Inferior parietal cortex (tissue), 1 donor: ENCODE measurements at regions not wholly inside any gene's neighbourhood (a gene's known extent, or its start where the extent isn't known, plus 50 kb on each side); places are given as distances from the start of the nearest gene placed in this dataset.

Source experiments
- DNase-seq: peaks from one replicate; pipeline ENCODE4 v3.0.0-alpha.2; 2016; ENCODE audit errors: extremely low spot score

DNA sequence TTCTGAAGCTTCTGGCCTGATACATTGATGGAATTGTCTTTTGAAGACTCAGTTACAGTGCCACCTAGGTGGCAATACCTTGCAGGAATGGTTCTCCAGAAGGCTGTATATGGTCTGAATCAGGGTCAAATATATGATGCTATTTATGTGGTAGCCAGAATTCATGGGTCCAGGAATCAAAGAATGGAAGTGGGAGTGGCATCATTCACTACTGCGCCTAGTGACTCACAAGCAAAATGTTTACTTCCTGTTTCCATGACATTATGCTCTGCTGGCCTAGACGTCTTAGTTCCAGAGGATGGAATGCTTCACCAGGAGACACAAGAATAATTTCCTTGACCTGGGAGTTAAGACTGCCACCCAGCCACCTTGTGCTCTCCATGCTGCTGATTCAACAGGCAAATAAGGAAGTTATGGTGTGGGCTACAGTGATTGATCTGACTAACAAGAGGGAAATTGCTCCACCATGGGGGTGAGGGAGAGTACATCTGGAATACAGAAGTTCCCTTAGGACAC lies 491.8 kb downstream of the ETS1 start:
- no peak for DNase-seq

DNA sequence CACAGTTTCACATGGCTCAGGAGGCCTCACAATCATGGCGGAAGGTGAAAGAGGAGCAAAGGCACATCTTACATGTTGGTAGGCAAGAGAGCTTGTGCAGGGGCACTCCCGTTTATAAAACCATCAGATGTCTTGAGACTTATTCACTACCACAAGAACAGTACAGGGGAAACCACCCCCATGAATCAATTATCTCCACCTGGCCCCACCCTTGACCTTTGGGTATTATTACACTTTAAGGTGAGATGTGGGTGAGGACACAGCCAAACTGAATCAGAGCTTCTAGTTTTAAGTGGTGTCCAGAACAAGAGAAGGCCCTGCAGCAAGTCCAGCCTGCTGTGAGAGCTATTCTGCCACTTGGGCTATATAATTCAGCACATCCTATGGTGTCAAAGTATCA lies 493.7 kb downstream of the ETS1 start:
- no peak for DNase-seq

DNA sequence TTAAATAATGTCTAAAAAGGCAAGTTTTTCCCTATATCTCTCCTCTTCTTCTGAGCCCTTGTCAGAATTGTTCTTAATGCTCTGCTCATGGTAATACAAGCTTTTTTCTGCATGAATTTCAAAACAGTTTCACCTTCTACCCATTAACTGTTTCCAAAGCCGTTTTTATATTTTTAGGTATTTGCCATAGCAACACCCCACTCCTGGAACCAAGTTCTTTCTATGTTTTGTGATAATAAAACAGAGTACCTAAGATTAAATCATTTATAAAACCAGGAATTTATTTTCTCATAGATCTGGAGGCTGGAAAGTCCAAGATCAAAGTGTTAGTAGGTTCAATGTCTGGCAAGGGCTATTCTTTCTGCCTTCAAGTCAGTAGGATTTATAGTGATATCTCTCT lies 497.4 kb downstream of the ETS1 start:
- DNase-seq, result no peak

DNA sequence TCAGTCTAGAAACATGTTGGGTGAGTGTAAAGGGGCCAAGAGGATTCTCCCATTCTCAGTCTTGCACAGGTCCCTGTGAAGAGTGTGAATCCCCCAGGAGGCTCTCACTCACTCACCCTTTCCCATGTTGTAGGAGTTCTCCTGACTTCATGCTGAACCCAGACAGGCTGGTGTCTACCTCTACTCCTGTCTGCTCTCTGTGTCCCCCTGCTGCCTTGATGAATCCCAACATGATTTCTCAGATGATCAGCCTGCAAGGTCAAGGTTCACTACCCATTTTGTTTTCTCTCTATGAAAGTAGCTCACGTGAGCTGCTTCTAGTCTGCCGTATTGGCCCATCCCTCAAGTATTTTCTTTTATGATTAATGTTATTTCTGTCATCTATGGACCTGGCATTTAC lies 500.6 kb downstream of the ETS1 start:
- DNase-seq, result no peak

DNA sequence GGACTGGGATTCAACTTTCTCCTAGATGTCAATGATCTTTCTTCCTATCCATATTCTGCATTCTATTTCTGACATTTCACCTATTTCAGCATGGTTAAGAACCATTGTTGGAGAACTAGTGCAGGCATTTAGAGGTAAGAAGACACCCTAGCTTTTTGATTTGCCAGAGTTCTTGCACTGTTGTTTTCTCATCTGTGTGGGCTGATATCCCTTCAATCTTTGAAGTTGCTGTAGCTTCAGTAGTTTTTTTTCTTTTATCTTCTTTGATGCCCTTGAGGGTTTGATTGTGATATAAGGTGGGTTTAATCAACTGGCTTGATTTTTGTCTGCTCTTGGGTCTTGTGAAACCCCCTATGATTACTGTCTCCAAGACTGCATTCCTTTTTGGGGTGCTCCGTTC lies 502.1 kb downstream of the ETS1 start:
- DNase-seq, result no peak

DNA sequence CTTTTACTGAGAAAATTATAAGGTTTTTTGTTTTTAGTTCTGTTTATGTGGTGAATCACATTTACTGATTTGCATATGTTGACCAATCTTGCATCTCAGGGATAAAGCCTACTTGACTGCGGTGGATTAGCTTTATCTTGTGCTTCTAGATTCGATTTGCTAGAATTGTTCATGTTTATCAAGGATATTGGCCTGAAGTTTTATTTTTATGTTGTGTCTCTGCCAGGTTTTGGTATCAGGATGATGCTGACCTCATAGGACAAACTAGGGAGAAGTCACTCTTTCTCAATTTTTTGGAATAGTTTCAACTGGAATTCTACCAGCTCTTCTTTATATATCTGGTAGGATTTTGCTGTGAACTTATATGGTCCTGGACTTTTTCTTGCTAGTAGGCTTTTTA lies 504.8 kb downstream of the ETS1 start:
- no peak for DNase-seq

DNA sequence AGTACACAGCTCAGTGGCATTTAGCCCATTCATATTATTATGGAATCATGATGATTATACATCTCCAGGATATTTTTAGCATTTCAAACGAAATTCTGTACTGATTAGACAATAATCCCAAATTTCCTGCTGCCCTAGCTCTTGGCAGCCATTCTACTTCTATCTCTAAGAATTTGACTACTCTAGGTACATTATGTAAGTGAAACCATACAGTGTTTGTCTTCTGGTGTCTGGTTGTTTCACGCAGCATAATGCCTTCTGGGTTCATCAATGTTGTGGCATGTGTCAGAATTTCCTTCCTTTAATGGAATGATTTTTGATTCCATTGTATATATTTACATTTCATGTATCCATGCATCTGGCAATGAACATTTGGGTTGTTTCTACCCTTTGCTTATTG lies 517.7 kb downstream of the ETS1 start:
- no peak for DNase-seq

DNA sequence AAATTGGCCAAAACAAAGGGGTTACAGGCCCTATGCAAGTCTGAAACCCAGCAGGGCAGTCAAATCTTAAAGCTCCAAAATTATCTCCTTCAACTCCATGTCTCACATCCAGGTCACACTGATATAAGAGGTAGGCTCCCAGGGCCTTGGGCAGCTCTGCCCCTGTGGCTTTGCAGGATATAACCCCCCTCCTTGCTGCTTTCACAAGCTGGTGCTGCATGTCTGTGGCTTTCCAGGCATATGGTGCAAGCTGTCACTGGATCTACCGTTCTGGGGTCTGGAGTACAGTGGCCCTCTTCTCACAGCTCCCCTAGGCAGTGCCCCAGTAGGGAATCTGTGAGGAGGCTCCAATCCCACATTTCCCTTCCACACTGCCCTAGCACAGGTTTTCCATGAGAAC lies 519.6 kb downstream of the ETS1 start:
- no peak for DNase-seq

DNA sequence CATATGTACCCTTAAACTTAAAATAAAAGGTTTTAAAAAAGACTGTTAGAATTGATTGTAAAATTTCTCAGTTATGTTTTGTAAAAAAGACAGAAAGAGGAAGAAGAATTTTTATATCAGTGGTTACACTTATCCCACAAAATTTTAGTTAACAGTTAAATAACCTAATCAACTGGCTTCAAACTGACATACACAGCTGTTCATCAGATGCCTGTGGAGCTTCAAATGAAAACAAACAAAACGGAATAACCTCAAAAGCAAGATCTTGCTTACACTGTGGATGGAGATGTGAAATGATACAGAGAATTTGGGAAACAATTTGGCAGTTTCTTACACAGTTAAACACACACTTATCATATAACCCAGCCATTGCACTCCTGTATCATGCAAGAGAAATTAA lies 521.0 kb downstream of the ETS1 start:
- no peak for DNase-seq

DNA sequence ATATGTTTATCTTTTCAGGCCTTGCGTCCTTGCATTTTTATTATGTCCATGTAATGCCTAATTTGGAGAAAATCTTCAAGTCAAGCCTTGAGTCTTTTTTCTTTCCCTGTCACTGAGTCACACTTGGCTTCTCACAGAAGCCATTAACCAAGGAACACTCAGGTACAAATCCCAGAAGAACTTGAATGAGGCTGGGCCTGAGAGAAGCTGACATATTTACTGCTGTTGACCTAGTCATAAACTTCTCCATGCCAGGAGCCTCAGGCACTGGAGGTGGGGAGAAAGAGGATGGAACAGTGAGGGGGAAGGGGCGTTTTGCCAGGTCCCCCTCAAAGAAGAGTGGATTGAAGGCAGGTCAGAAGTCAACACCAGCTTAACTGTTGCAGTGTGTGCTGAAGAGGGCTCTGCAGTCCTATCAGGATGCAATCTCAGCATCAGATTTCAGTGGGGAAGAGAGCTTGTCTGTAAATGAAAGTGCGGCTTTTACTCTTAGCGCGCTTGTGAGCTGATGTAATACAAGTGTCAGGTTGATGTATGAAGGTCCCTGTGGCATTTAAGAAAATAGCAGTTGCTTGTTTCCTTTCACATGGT lies 526.0 kb downstream of the ETS1 start:
- DNase-seq, result no peak

DNA sequence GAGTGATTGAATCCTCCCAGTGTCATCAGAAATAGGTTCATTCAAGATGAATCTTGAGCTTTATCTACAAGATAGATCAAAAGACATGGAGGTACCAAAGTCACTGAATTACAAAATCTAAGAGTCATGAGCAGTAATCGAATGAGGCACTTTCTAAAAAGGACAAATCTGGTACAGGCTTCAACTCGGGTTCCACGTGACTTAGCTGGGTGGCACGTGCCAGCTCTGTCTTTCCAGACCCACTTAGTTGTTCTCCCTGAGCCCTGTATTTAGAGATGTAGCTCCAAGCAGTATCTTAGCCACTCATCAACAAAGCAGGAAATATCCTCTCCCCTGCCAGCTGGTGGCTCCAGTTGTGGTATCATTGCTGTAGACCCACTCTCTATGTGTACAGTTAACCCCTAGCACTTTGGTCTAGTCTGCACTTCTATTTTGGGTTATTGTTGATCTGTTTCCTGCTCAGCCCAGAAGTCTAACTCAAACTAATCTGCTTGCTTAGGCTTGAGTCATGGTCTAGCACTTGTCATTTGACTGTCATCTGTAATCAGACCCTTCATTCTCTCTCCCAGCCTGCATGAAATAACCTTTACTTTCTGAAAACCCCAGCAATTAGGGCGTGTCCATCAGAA lies 528.7 kb downstream of the ETS1 start:
- no peak for DNase-seq

DNA sequence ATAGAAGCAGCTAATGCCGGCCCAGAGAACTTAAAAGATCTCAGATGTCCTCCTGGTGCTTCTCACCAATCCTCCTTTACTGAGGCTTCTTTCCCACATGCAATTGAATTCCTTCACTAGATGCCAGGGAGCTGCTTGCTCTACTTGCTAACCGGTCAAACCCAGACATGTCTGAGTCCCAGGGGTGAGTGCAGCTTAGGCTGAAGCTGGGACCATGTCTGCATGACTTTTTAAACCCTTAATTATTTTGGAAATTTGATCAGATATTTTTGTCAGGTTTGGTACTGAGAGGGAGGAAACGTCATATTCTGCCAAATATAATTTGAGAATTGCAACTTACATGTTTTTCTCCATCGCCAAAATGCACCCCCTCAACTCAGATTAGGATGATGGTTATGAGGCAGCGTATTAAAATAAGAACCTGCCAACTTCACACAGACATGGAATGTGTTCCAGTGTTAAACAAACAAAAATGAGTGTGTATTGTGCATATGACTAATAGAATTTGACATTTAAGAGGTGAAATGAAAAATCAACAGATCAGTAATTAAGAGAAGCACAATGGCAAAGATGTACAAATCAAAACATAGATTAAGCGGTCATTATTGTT lies 529.5 kb downstream of the ETS1 start:
- no peak for DNase-seq

DNA sequence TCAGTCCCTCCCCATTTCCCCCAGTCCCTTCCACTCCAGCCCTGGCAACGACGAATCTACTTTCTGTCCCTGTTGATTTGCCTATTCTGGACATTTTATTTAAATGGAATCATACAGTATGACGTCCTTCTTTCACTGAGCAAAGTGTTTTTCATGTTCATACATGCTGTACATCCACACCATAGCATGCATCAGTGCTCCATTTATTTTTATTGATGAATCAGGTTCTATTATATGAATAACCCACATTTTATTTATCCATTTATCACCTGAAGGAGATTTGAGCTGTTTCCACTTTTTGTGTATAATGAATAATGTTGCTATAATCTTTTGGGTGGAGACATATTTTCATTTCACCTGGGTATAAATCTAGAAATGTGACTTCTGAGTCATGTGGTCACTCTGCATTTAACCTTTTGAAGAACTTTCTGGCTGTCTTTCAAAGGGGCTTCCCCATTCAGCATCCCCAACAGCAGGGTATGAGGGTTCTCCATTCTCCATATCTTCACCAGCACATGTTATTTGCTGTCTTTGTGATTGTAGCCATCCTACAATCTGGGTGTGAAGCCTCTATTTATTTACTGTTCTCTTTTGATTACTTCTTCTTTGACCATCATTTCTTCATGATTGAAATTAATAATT lies 531.7 kb downstream of the ETS1 start:
- DNase-seq, result no peak

DNA sequence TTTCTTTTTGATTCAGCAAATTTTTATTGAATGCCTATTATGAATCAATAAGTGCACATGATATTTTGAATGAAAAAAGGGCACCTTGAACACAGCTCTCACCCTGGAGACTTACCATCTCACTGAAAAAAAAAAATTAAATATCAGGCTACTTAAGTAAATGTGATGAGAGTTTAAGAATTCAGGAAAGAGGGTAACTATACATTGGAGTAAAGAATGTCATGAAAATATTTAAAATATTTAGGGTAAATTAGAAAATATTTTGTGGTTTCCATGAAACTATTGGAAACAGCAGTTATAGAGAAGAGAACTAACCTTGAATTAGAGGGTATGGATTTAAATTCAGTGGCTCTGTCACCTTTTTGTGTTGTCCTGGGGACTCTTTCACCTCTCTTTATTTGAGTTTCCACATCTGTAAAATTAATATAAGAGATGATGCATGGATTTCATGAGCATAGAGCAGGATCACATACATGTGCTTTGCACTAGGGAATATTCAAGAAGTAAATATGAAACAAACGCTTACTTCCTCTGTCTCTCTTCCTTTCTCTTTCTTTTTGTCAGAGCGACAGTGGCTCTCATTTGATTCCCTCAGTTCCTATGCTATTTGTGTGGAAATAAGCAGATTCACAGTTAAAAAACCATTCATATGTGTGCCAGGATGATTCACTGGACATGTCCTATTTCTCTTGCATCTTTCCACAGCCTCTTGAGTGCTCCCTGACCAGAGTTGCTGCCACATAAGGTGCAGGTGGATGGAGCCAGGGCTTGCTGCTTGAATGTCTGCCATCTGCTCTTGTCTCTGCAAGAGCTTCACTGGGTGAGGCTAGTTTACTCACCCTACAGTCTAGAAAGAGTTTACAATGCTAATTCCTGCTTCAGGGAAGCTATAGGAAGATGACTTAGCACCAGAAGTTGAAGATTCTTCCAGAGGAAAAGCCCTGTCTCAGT lies 533.1 kb downstream of the ETS1 start:
- DNase-seq, result no peak

DNA sequence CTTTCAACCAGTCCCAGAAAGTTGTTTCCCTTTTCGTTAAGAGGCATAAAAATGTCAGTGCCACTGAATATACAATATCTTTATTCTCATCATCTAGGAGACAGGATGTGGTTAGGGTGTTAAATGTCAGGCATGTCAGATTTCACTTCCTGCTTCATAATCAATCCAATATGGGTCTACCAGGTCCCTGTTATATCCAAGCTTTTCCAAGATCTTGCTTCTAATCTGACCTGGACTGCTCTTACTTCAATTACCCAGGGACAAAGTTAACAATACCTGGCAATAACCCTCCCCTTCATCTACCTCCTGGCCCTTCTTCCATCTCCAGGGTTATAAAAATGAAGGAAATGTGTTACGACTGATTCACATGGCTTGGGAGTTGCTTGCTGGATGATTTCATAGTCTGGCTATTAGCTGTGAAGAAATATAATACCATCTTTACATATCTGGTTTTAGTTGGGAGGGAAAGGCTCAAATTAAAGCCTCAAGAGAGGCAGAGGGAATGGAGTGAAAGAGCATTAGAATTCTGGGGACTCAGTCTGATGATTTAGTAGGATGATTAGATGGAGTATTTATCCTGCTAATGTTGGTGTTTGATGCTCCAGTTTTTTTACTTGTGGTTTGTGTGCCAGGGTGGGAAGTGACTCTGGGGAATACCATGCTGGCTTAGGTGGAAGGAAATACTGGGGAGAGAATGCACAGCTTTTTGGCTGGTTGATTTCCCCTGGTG lies 534.3 kb downstream of the ETS1 start:
- DNase-seq, result no peak

DNA sequence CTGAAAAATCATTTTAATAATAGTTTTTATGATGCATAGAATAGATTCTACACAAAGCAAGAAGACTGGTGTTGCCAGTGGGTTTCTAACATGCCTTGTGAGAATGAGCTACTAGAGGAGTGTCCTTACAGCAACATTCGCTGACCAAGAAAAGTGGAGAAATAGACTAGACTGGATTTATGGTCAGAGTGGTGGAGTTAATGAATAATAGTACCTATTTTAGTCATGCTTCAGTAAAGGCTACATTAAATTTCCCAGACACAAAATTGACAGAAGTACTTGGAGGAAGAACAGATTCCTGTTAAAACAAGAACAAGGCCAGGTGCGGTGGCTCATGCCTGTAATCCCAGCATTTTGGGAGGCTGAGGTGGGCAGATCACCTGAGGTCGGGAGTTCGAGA lies 539.2 kb downstream of the ETS1 start:
- DNase-seq, result no peak

DNA sequence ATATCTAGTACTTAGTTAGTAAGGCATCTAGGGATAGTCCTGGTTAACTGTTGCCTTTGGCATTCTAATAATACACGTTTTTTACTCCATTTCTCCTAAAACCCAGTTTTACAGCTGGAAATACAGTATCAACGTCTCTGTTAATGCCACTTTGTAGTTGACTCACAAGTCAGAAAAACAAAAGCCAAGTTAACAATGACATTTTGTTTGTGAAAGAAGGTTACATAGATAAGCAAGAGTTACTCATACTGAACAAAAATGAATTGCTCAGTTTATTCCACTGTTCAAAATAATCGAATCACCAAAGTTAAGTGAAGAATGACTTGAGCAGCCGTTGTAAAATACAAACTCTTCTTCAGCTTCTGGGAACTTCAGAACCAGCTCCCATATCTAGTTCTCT lies 540.3 kb downstream of the ETS1 start:
- DNase-seq, result no peak

DNA sequence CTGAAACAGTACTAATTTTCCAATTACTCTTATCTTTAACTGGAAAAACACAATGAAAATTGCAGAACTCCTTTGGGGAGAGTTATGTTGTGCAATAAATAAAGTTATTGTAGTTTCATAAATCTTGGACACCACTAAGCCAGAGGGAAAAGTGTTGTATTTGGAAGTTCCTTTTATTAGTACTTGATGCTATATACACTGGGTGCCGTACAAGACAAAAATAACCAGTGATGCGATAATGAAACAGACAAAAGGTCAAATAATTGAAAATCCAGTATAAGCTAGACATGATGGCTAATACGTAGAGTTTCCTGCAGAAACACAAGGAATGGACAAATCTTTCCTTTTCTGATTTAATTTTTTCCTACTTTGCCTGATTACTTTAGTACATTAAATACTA lies 541.1 kb downstream of the ETS1 start:
- no peak for DNase-seq

DNA sequence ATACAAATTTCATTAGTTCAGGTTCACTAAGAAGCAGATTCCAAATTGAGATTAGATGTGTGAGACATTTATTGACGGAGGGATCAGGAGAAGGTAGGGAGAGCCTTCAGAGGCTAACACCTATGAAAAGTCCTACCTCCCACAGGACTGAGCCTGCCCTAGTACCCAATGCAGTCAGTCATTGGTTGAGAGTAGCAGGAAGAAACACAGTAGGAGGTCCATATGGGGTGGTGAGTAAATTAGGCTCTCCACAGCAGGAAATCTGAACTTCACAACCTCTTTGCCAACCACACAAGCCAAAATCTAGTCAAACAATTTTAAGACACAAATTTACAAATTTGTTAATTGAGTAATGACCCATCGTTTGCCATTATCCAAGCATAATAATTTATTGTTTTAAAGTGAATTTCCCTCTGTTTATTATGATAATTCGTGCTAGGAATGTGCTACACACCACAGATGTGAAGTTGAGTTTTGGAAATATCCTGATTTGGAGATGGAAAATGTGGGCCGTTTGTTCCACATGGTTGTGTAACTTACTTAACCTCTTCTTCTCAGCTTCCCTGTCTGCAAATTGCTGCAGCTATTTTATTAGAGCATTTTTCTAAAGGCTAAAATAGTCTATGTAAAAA lies 542.1 kb downstream of the ETS1 start:
- DNase-seq, result no peak

DNA sequence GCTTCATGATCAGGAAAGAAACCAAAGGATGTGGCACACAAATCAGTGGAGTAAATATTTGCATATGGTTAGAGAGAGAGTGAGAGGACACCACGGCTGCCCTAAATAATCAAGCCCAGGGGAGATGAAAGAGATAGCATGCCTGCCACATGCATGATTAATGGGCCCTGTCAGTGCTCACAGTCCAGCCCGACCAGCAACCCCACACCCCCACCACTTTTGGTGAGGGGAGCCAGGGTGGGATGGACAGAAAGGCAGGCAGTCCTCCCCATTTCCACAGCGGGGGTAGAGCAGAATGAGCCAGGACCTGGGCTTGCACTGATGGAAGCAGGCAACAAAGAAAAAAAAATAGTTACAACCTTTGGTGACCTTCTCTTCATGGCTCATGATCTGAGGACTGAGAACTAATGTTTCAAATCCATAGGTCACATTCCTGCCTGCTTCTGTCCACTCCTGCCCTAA lies 545.0 kb downstream of the ETS1 start:
- DNase-seq, result no peak

DNA sequence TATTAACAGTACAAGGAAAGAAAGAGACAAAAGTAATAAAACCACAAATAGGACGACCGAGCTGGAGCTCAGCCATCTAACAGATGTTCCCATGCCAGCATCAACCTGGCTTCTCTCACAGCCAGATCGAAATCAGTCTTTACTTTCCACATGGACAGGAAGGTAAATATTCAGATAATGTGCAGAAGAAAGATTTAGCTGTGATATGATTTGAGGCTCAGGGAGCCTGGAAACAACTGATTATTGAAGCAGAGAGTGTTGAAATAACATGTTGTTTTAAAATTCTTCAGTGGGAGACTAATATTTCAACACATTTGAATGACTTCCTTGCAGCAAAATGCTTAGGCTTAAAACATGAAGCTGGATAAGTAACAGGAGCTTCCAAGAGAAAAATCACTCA lies 546.8 kb downstream of the ETS1 start:
- DNase-seq, result no peak
